SJSA1 (cell line): ENCODE measurements at regions not wholly inside any gene's neighbourhood (a gene's known extent, or its start where the extent isn't known, plus 50 kb on each side); places are given as distances from the start of the nearest gene placed in this dataset.

ENCODE experiments used
- DNase-seq, 2 experiments: peaks; one replicate each; pipeline ENCODE4 v3.0.0-alpha.2; 2015 to 2020; ENCODE audit warnings: low spot score in 2 of 2, low read depth in 1 of 2
- H3K27ac ChIP-seq: fragments of 250-450 bp; sonication (Bioruptor Pico); 2 replicates; pipeline ENCODE4 v1.5.1; 2020; ENCODE audit warnings: mild to moderate bottlenecking, moderate library complexity
- H3K27me3 ChIP-seq: fragments of 250-450 bp; sonication (Bioruptor Pico); replicated peaks from 2 replicates; pipeline ENCODE4 v1.5.1; 2020; ENCODE audit warnings: mild to moderate bottlenecking, moderate library complexity
- H3K36me3 ChIP-seq: fragments of 250-450 bp; sonication (Bioruptor Pico); 2 replicates; pipeline ENCODE4 v1.5.1; 2020; ENCODE audit warnings: mild to moderate bottlenecking
- H3K4me1 ChIP-seq: fragments of 250-450 bp; sonication (Bioruptor Pico); replicated peaks from 2 replicates; pipeline ENCODE4 v1.6.1; 2021; ENCODE audit warnings: mild to moderate bottlenecking
- H3K4me3 ChIP-seq: fragments of 250-450 bp; sonication (Bioruptor Pico); 2 replicates; pipeline ENCODE4 v1.5.1; 2020; ENCODE audit warnings: mild to moderate bottlenecking
- H3K9me3 ChIP-seq: fragments of 250-450 bp; sonication (Bioruptor Pico); replicated peaks from 2 replicates; pipeline ENCODE4 v1.5.1; 2020; ENCODE audit warnings: mild to moderate bottlenecking

GRCh38 chr13:33639158-33639557, 178.8 kb upstream of the RFC3 start:
- Histone ChIP-seq H3K36me3 (no peaks in the 10 kb centered on the region), H3K27me3 (no peaks in the 10 kb centered on the region), H3K27ac (no peak overlapping the region), H3K4me1 (peaks cover 23% of the 10 kb centered on the region), H3K4me3 (no peak overlapping the region), H3K9me3 (no peaks in the 10 kb centered on the region)
- DNase-seq, result no peak

- Histone ChIP-seq H3K9me3 (no peaks in the 10 kb centered on the region), H3K4me3 (no peak overlapping the region), H3K27me3 (no peaks in the 10 kb centered on the region), H3K36me3 (no peaks in the 10 kb centered on the region), H3K4me1 (peaks cover 18% of the 10 kb centered on the region), H3K27ac (no peak overlapping the region)
- no peak for DNase-seq
Observed at GRCh38 chr13:33639626-33640080, 178.3 kb upstream of the RFC3 start.

GRCh38 chr13:33640832-33641231, 177.1 kb upstream of the RFC3 start:
- Histone ChIP-seq H3K27me3 (no peaks in the 10 kb centered on the region), H3K4me3 (no peak overlapping the region), H3K9me3 (no peaks in the 10 kb centered on the region), H3K4me1 (peaks cover 15% of the 10 kb centered on the region), H3K36me3 (no peaks in the 10 kb centered on the region), H3K27ac (no peak overlapping the region)
- no peak for DNase-seq

- no peaks in the 10 kb centered on the region for H3K27me3 ChIP-seq
- H3K4me3 ChIP-seq, result no peak overlapping the region
- DNase-seq, result peak in 1 of 2 experiments; percentile 7
- peaks cover 6% of the 10 kb centered on the region for H3K4me1 ChIP-seq
- no peak overlapping the region for H3K27ac ChIP-seq
- H3K9me3 ChIP-seq, result no peaks in the 10 kb centered on the region
- H3K36me3 ChIP-seq, result no peaks in the 10 kb centered on the region
Observed at GRCh38 chr13:33642374-33643065, 175.4 kb upstream of the RFC3 start.

- Histone ChIP-seq H3K4me1 (peaks cover 10% of the 10 kb centered on the region), H3K27ac (no peak overlapping the region), H3K36me3 (no peaks in the 10 kb centered on the region), H3K9me3 (no peaks in the 10 kb centered on the region), H3K4me3 (no peak overlapping the region), H3K27me3 (no peaks in the 10 kb centered on the region)
- no peak for DNase-seq
Observed at GRCh38 chr13:33644581-33645543, 173.1 kb upstream of the RFC3 start.

GRCh38 chr13:33645591-33646554, 172.1 kb upstream of the RFC3 start:
- H3K4me1 ChIP-seq, result peaks cover 10% of the 10 kb centered on the region
- H3K4me3 ChIP-seq, result no peak overlapping the region
- H3K9me3 ChIP-seq, result no peaks in the 10 kb centered on the region
- H3K27me3 ChIP-seq, result no peaks in the 10 kb centered on the region
- no peak for DNase-seq
- no peak overlapping the region for H3K27ac ChIP-seq
- H3K36me3 ChIP-seq, result no peaks in the 10 kb centered on the region

GRCh38 chr13:33649212-33649878, 168.6 kb upstream of the RFC3 start:
- Histone ChIP-seq H3K4me1 (peaks cover 5% of the 10 kb centered on the region; the same call in 1 of the 2 replicates), H3K27me3 (no peaks in the 10 kb centered on the region), H3K9me3 (no peaks in the 10 kb centered on the region), H3K36me3 (no peaks in the 10 kb centered on the region), H3K27ac (no peak overlapping the region), H3K4me3 (no peak overlapping the region)
- no peak for DNase-seq

GRCh38 chr13:33651766-33652165, 166.2 kb upstream of the RFC3 start:
- Histone ChIP-seq H3K27ac (no peak overlapping the region), H3K9me3 (no peaks in the 10 kb centered on the region), H3K27me3 (no peaks in the 10 kb centered on the region), H3K36me3 (no peaks in the 10 kb centered on the region), H3K4me3 (no peak overlapping the region), H3K4me1 (peaks cover 5% of the 10 kb centered on the region; the same call in 1 of the 2 replicates)
- DNase-seq, result no peak

- no peak overlapping the region for H3K27ac ChIP-seq
- H3K4me3 ChIP-seq, result no peak overlapping the region
- H3K36me3 ChIP-seq, result no peaks in the 10 kb centered on the region
- no peaks in the 10 kb centered on the region for H3K9me3 ChIP-seq
- no peak for DNase-seq
- no peaks in the 10 kb centered on the region for H3K4me1 ChIP-seq
- no peaks in the 10 kb centered on the region for H3K27me3 ChIP-seq
Observed at GRCh38 chr13:33657274-33657673, 160.7 kb upstream of the RFC3 start.

- DNase-seq, result no peak
- H3K36me3 ChIP-seq, result no peaks in the 10 kb centered on the region
- H3K4me1 ChIP-seq, result no peaks in the 10 kb centered on the region
- H3K27me3 ChIP-seq, result no peaks in the 10 kb centered on the region
- no peaks in the 10 kb centered on the region for H3K9me3 ChIP-seq
- no peak overlapping the region for H3K4me3 ChIP-seq
- no peak overlapping the region for H3K27ac ChIP-seq
Observed at GRCh38 chr13:33659466-33659865, 158.5 kb upstream of the RFC3 start.

- H3K27me3 ChIP-seq, result no peaks in the 10 kb centered on the region
- H3K4me3 ChIP-seq, result no peak overlapping the region
- H3K4me1 ChIP-seq, result no peaks in the 10 kb centered on the region
- H3K36me3 ChIP-seq, result no peaks in the 10 kb centered on the region
- no peaks in the 10 kb centered on the region for H3K9me3 ChIP-seq
- no peak overlapping the region for H3K27ac ChIP-seq
- DNase-seq, result no peak
Observed at GRCh38 chr13:33659894-33660293, 158.1 kb upstream of the RFC3 start.

GRCh38 chr13:33662392-33662791, 155.6 kb upstream of the RFC3 start:
- Histone ChIP-seq H3K27ac (no peak overlapping the region), H3K4me3 (no peak overlapping the region), H3K9me3 (no peaks in the 10 kb centered on the region), H3K36me3 (no peaks in the 10 kb centered on the region), H3K27me3 (no peaks in the 10 kb centered on the region), H3K4me1 (no peaks in the 10 kb centered on the region)
- DNase-seq, result no peak

- Histone ChIP-seq H3K4me3 (no peak overlapping the region), H3K9me3 (no peaks in the 10 kb centered on the region), H3K27me3 (no peaks in the 10 kb centered on the region), H3K27ac (no peak overlapping the region), H3K4me1 (no peaks in the 10 kb centered on the region), H3K36me3 (no peaks in the 10 kb centered on the region)
- DNase-seq, result no peak
Observed at GRCh38 chr13:33665626-33666175, 152.2 kb upstream of the RFC3 start.
